ENCODE measurements at regions not wholly inside any gene's neighbourhood (a gene's known extent, or its start where the extent isn't known, plus 50 kb on each side); places are given as distances from the start of the nearest gene placed in this dataset.

DNA sequence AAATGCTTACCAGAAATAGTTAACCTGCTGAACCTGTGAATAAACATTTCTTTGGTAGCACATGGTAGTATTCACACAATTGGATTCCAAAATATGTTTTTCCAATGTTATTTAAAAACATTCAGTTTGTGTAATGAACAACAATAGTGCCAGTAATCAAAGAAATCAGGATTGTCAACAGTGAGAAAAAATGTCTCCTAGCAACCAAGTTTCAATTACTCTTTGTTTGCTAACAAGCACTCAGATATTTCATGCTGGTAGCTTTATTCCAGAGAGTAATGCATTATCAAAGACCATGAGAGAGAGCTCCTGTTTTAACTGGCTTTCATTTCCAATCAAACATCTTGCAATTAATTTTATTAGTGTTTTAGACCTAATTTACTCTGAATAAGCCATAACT, 768.1 kb upstream of the GRAMD2B start:
- Histone ChIP-seq H3K27me3 (ENCODE audit: control insufficient read depth in 4 of 4, insufficient read depth in 4 of 4, low read length in 3 of 4) (no peaks in the 10 kb centered on the region), H3K4me3 (ENCODE audit: low read depth in 1 of 3, low read length in 3 of 3) (no peak overlapping the region), H3K27ac (ENCODE audit: low read depth in 1 of 2, low read length in 2 of 2) (no peak overlapping the region), H3K9me3 (ENCODE audit: control insufficient read depth in 4 of 4, low read length in 3 of 4) (no peaks in the 10 kb centered on the region), H3K9ac (ENCODE audit: low read depth in 1 of 2, low read length in 2 of 2) (no peak overlapping the region), H3K4me1 (ENCODE audit: control insufficient read depth in 4 of 4, insufficient read depth in 4 of 4, low read length in 3 of 4) (no peaks in the 10 kb centered on the region), H3K36me3 (ENCODE audit: control insufficient read depth in 4 of 4, insufficient read depth in 3 of 4, low read depth in 1 of 4, low read length in 3 of 4) (no peaks in the 10 kb centered on the region)
- TF ChIP-seq JUND (IDR thresholded peaks at IDR 0.05) (no peak), EGR1 (IDR thresholded peaks at IDR 0.05; ENCODE audit: low read depth in 2 of 2) (no peak), FOXA2 (IDR thresholded peaks at IDR 0.05) (no peak), HNF4A (conservative IDR thresholded peaks at IDR 0.05) (no peak), RAD21 (IDR thresholded peaks at IDR 0.05) (no peak), HNF4G (IDR thresholded peaks at IDR 0.05) (no peak), TAF1 (conservative IDR thresholded peaks at IDR 0.05) (no peak), YY1 (IDR thresholded peaks at IDR 0.05) (no peak), GABPA (IDR thresholded peaks at IDR 0.05 in 1 of 2, conservative IDR thresholded peaks at IDR 0.05 in 1 of 2) (no peak), NR2F2 (IDR thresholded peaks at IDR 0.05) (no peak), FOXA1 (IDR thresholded peaks at IDR 0.05) (no peak), SP1 (IDR thresholded peaks at IDR 0.05) (no peak), RXRA (IDR thresholded peaks at IDR 0.05) (no peak)
- TF ChIP-seq, protein P1, sequence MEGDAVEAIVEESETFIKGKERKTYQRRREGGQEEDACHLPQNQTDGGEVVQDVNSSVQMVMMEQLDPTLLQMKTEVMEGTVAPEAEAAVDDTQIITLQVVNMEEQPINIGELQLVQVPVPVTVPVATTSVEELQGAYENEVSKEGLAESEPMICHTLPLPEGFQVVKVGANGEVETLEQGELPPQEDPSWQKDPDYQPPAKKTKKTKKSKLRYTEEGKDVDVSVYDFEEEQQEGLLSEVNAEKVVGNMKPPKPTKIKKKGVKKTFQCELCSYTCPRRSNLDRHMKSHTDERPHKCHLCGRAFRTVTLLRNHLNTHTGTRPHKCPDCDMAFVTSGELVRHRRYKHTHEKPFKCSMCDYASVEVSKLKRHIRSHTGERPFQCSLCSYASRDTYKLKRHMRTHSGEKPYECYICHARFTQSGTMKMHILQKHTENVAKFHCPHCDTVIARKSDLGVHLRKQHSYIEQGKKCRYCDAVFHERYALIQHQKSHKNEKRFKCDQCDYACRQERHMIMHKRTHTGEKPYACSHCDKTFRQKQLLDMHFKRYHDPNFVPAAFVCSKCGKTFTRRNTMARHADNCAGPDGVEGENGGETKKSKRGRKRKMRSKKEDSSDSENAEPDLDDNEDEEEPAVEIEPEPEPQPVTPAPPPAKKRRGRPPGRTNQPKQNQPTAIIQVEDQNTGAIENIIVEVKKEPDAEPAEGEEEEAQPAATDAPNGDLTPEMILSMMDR (IDR thresholded peaks at IDR 0.05; ENCODE audit: low read depth, low read length, missing input control): no peak
- TF ChIP-seq, protein P2, sequence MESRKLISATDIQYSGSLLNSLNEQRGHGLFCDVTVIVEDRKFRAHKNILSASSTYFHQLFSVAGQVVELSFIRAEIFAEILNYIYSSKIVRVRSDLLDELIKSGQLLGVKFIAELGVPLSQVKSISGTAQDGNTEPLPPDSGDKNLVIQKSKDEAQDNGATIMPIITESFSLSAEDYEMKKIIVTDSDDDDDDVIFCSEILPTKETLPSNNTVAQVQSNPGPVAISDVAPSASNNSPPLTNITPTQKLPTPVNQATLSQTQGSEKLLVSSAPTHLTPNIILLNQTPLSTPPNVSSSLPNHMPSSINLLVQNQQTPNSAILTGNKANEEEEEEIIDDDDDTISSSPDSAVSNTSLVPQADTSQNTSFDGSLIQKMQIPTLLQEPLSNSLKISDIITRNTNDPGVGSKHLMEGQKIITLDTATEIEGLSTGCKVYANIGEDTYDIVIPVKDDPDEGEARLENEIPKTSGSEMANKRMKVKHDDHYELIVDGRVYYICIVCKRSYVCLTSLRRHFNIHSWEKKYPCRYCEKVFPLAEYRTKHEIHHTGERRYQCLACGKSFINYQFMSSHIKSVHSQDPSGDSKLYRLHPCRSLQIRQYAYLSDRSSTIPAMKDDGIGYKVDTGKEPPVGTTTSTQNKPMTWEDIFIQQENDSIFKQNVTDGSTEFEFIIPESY (IDR thresholded peaks at IDR 0.05): no peak
- TF ChIP-seq, protein P3, sequence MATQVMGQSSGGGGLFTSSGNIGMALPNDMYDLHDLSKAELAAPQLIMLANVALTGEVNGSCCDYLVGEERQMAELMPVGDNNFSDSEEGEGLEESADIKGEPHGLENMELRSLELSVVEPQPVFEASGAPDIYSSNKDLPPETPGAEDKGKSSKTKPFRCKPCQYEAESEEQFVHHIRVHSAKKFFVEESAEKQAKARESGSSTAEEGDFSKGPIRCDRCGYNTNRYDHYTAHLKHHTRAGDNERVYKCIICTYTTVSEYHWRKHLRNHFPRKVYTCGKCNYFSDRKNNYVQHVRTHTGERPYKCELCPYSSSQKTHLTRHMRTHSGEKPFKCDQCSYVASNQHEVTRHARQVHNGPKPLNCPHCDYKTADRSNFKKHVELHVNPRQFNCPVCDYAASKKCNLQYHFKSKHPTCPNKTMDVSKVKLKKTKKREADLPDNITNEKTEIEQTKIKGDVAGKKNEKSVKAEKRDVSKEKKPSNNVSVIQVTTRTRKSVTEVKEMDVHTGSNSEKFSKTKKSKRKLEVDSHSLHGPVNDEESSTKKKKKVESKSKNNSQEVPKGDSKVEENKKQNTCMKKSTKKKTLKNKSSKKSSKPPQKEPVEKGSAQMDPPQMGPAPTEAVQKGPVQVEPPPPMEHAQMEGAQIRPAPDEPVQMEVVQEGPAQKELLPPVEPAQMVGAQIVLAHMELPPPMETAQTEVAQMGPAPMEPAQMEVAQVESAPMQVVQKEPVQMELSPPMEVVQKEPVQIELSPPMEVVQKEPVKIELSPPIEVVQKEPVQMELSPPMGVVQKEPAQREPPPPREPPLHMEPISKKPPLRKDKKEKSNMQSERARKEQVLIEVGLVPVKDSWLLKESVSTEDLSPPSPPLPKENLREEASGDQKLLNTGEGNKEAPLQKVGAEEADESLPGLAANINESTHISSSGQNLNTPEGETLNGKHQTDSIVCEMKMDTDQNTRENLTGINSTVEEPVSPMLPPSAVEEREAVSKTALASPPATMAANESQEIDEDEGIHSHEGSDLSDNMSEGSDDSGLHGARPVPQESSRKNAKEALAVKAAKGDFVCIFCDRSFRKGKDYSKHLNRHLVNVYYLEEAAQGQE (IDR thresholded peaks at IDR 0.05): no peak
- TF ChIP-seq, protein P4, sequence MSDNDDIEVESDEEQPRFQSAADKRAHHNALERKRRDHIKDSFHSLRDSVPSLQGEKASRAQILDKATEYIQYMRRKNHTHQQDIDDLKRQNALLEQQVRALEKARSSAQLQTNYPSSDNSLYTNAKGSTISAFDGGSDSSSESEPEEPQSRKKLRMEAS (IDR thresholded peaks at IDR 0.05): no peak
- TF ChIP-seq, protein P5, sequence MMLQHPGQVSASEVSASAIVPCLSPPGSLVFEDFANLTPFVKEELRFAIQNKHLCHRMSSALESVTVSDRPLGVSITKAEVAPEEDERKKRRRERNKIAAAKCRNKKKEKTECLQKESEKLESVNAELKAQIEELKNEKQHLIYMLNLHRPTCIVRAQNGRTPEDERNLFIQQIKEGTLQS (IDR thresholded peaks at IDR 0.05): no peak
- DNase-seq (ENCODE audit: low spot score): no peak

Data from liver (tissue), 7 donors.